ENCODE measurements at regions not wholly inside any gene's neighbourhood (a gene's known extent, or its start where the extent isn't known, plus 50 kb on each side); places are given as distances from the start of the nearest gene placed in this dataset.

GRCh38 chr3:103393395-103394186 is 958.8 kb downstream of the ZPLD1 start:
- ChIA-PET POLR2A (no interaction called here), CTCF (no interaction called here)

DNA sequence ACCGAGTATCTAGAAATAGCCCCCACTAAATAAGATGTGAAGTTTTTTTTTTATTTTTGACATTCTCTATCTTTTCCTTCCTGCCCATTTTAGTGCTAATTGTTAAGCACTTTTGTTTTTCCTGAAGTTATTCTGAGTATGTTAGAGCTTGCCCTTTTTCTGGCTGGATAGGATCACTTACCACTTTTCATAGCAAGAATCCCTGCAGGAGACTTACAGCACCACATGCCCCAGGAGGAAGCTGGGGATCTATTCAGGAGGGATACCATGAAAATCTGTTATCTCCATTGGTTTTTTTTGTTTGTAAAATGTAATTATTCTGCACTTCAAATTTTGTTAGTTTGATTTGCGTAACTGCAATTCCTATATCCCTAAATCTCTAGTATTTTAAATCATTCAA is 968.4 kb downstream of the ZPLD1 start:
- POLR2A ChIA-PET: no interaction called here
- CTCF ChIA-PET: no interaction called here

DNA sequence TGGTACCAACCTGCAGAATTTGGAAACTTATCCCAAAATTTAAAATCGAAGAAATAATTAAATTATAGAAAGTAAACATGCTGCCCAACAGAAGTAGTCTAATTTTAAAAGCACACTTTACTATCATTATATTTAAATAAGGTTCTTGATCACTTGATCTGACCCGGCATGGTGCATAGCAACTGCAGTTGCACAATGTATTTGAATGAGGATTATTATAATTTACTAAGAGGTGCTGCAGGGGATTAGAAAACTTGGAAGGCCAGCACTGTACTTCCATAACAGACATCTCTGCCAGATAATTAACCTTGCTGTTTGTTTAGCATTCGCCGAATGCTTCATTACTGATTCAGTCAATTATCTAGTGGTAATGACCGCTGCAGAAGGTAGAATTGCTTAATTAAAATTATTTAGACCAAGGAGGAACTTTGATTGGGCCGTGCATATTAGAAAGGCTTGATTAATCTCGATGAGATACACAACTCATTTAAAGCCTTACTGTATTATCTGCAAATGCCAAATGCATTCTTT is 971.6 kb downstream of the ZPLD1 start:
- POLR2A ChIA-PET: no interaction called here
- CTCF ChIA-PET: no interaction called here

- POLR2A ChIA-PET: no interaction called here
- CTCF ChIA-PET: interaction anchor here (0.9 kb wide), 1 partner anchor 518 kb away, joined by 3 read pairs; no protein-coding TSS in a partner anchor
Measured at GRCh38 chr3:103410231-103410630, 975.4 kb downstream of the ZPLD1 start.

DNA sequence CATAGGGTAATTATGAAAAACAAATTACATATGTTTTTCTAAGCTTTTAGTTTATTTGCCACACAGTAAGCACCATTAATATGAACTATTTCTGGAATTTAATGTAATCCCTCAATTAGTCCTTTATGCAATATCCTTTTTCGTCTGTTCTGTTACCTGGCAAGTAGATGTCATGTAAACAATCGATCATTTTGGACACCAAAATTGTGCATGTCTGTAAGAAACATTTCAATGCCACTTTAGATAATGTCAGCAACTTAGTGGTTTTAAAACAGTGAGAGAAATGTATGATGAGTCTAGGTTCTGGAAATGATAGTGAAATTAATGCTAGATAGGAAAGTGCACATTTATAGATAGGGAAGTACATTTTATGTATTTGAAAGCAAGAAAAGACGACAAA is 986.6 kb downstream of the ZPLD1 start:
- POLR2A ChIA-PET: no interaction called here
- CTCF ChIA-PET: no interaction called here

DNA sequence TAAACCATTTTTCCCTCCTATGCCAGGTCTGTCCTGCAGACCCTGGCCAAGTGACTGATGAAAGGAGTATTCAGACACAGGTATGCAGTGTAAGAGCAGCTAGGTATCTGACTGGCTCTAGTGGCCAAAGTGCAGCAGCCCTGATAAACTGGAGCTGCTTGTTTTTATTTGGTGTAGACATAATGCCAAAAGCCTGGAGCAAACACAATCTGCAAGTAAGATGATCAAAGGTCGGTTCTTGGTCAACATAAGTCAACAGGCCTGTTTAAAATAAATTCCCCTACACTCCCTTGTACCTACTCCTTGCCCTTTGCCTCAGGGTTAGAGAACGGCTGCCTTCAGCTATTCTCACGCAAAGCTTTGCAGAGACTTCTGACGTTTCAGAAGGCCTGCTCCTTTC is 1003.1 kb downstream of the ZPLD1 start:
- ChIA-PET CTCF (no interaction called here), POLR2A (no interaction called here)

- ChIA-PET CTCF (no interaction called here), POLR2A (no interaction called here)
Measured at GRCh38 chr3:103440539-103441203, 1005.9 kb downstream of the ZPLD1 start.

DNA sequence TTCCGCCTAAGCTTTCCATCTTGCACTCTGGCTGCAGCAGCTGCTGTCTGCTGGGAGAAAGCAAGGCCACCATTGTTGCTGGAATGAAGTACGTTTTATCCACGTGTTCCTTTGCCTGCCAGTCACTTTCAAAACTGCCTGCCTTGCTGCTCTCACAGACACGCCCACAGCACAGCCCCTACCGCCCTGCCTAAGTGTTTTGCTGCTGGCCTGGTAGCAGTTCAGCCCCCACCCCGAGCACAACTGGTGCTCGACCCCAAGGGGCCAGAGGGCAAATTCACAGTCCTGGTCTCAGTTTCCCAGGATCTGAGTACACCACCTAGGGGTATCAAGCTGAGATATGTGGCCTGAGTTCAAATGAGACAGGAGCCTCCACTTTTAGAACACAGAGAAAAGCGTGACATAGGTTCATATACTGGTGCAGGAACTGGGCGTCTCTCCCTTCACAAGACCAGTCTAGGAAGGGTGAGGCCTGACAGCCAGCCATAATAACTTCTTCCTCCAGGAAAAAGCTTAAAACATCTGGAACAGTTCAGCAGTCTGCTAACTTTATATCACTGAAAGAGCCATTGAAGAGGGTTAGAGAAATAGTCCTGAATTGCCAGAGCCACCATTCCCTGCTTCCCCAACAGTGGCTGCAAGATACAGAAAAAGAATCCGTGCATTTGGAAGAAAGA is 1012.3 kb downstream of the ZPLD1 start:
- POLR2A ChIA-PET: no interaction called here
- CTCF ChIA-PET: no interaction called here

DNA sequence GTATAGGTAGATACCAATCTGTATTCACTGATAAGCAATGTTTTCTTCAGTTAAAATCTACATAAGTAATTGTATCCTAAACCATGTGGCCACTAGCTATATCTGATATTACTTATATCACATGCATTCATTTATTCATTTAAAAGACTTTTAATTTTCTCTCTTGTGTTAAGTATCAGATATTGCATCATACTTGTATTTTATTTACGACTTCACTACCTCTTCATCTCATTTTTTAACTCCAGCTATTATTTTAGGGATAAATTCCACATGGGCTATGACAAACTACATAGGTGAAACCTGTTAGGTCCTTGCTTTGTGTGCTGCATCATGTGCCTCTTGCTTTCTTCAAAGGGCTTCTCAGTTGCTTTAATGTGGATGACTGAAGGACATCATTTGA is 1018.3 kb downstream of the ZPLD1 start:
- CTCF ChIA-PET: no interaction called here

GRCh38 chr3:103459815-103460214 is 1025.0 kb downstream of the ZPLD1 start:
- POLR2A ChIA-PET: no interaction called here
- CTCF ChIA-PET: no interaction called here

More for the DNA sequence above, 1018.3 kb downstream of the ZPLD1 start:
- POLR2A ChIA-PET: no interaction called here

GRCh38 chr3:103470498-103470897 is 1035.7 kb downstream of the ZPLD1 start:
- CTCF ChIA-PET: interaction anchor here (0.6 kb wide), 1 partner anchor 186 kb away, joined by 3 read pairs; no protein-coding TSS in a partner anchor
- POLR2A ChIA-PET: no interaction called here

DNA sequence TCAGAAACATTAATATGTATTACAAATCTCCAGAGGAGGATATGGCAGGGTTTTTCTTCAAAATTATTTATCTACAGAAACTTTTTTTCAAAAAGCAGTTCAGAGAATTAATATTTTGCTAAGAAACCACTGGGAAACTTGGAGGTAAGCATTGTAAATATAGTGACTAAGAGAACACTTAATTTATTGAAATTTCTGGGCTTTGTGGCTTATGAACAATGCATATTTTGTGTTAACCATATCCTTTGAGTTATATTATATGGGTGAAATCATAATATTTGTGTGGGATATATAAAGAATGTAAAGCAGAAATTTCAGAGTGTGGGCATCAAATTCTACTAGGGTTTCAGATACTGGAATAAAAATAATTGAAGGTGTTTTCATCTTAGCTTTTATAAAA is 1059.2 kb downstream of the ZPLD1 start:
- POLR2A ChIA-PET: no interaction called here
- CTCF ChIA-PET: no interaction called here

GRCh38 chr3:103494512-103494911 is 1059.7 kb downstream of the ZPLD1 start:
- POLR2A ChIA-PET: no interaction called here
- CTCF ChIA-PET: no interaction called here

DNA sequence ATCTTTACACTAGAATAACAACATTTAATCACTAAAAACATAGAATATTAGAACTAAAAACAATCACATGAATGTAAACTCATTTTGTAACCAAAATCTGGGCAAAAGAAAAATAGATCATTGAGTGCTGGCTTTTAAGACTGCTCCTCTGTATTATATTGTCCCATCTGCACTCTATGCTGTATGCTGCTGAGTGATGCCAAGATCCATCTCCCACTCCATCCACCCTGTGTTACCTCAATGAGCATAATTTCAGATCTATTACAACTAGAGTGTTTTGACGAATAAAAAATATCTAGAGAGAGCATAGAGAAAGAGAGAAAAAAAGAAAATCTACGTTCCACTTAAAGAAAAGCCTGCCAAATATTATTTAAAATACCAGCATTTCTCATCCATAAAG is 1060.4 kb downstream of the ZPLD1 start:
- ChIA-PET POLR2A (no interaction called here), CTCF (no interaction called here)

- ChIA-PET CTCF (no interaction called here), POLR2A (no interaction called here)
Measured at GRCh38 chr3:103499132-103499900, 1064.5 kb downstream of the ZPLD1 start.

- ChIA-PET CTCF (no interaction called here), POLR2A (no interaction called here)
Measured at GRCh38 chr3:103499967-103500366, 1065.2 kb downstream of the ZPLD1 start.

GRCh38 chr3:103510760-103511159 is 1075.9 kb downstream of the ZPLD1 start:
- CTCF ChIA-PET: no interaction called here
- POLR2A ChIA-PET: no interaction called here

DNA sequence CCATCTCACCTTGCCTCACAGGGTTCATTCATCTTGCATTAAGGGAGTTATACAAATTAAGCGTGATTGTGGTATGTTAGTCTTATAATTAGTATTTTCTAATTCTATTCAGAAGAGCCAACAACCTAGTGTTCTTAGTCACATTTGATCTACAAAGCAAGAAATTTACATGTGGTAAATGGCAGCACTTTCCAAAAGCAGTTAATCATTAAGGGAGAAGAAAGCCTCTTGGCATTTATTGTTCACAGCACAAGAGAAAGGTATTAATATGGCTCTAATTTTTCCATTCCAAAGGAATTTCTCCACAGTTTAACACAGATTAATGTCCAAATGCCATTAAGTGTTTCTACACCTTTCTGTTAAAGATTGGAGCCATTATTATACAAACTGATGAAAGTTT is 1077.1 kb downstream of the ZPLD1 start:
- ChIA-PET CTCF (no interaction called here), POLR2A (no interaction called here)

GRCh38 chr3:103512595-103512994 is 1077.8 kb downstream of the ZPLD1 start:
- CTCF ChIA-PET: no interaction called here

DNA sequence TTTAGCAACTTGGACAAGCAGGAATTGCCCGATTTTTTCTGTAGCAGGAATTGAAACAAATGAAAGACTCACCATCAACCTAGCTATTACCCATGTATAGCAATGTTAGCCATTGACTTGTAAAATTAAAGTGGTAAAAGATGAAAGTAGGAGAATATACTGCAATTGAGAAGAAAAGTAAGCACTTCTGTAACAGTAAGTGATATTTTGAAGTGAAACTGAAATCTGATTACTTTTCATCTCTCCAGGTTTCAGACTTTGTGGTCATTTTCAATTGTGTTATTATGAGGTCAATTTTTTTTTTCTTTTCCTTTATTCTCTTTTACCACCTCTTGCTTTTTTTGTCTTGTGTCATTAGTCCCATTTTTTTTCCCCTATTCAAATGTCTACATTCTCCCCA is 1078.2 kb downstream of the ZPLD1 start:
- CTCF ChIA-PET: no interaction called here
- POLR2A ChIA-PET: no interaction called here

More at GRCh38 chr3:103512595-103512994, 1077.8 kb downstream of the ZPLD1 start:
- POLR2A ChIA-PET: no interaction called here

Data from activated CD8-positive, alpha-beta memory T cell treated with anti-CD3 and anti-CD28 coated beads for 36 hours (primary cell).